GM18519 (cell line): ENCODE measurements at regions not wholly inside any gene's neighbourhood (a gene's known extent, or its start where the extent isn't known, plus 50 kb on each side); places are given as distances from the start of the nearest gene placed in this dataset.
A peak's percentile ranks its signal among the peaks of the same experiment; 100 is the strongest.

ENCODE experiments used
- ATAC-seq: cut with Tn5 transposase; IDR thresholded peaks from one replicate; pipeline ENCODE4 v1.9.1; 2021; ENCODE audit warnings: mild to moderate bottlenecking, moderate library complexity; ENCODE audit not compliant: unreplicated experiment, low FRiP score

GRCh38 chr3:31432897-31433678 lies 99.6 kb upstream of the STT3B start:
- no peak for ATAC-seq

GRCh38 chr3:31433679-31433992 lies 99.1 kb upstream of the STT3B start:
- ATAC-seq = no peak

GRCh38 chr3:31434819-31435218 lies 97.9 kb upstream of the STT3B start:
- ATAC-seq = no peak

- no peak for ATAC-seq
Observed at GRCh38 chr3:31436830-31437229, 95.9 kb upstream of the STT3B start.

GRCh38 chr3:31438742-31439141 lies 94.0 kb upstream of the STT3B start:
- ATAC-seq = no peak

- ATAC-seq = no peak
Observed at GRCh38 chr3:31439890-31440750, 92.6 kb upstream of the STT3B start.

- no peak for ATAC-seq
Observed at GRCh38 chr3:31440878-31441277, 91.8 kb upstream of the STT3B start.

GRCh38 chr3:31442755-31443154 lies 90.0 kb upstream of the STT3B start:
- no peak for ATAC-seq

GRCh38 chr3:31444220-31445142 lies 88.2 kb upstream of the STT3B start:
- no peak for ATAC-seq

- no peak for ATAC-seq
Observed at GRCh38 chr3:31445701-31446100, 87.0 kb upstream of the STT3B start.

- ATAC-seq = peak; percentile 45
Observed at GRCh38 chr3:31448035-31448881, 84.5 kb upstream of the STT3B start.

- ATAC-seq = peak; percentile 22
Observed at GRCh38 chr3:31448882-31449243, 83.9 kb upstream of the STT3B start.

- no peak for ATAC-seq
Observed at GRCh38 chr3:31449318-31449717, 83.4 kb upstream of the STT3B start.

GRCh38 chr3:31450345-31450744 lies 82.4 kb upstream of the STT3B start:
- ATAC-seq = no peak

GRCh38 chr3:31452495-31453106 lies 80.1 kb upstream of the STT3B start:
- ATAC-seq = no peak

- no peak for ATAC-seq
Observed at GRCh38 chr3:31453430-31453829, 79.3 kb upstream of the STT3B start.

- ATAC-seq = no peak
Observed at GRCh38 chr3:31455524-31455923, 77.2 kb upstream of the STT3B start.

GRCh38 chr3:31456373-31456772 lies 76.4 kb upstream of the STT3B start:
- no peak for ATAC-seq

- ATAC-seq = no peak
Observed at GRCh38 chr3:31461426-31461825, 71.3 kb upstream of the STT3B start.
